Naive B cell (primary cell): ENCODE measurements at regions not wholly inside any gene's neighbourhood (a gene's known extent, or its start where the extent isn't known, plus 50 kb on each side); places are given as distances from the start of the nearest gene placed in this dataset.

Source experiments
- ATAC-seq, 2 donors: fragments of 150-1000 bp; cut with Tn5 transposase; 2 replicates each; pipeline ENCODE4 v1.10.0; 2021; ENCODE audit warnings: low read depth in 2 of 2, mild to moderate bottlenecking in 2 of 2, moderate library complexity in 2 of 2
- DNase-seq: peaks from one replicate; pipeline ENCODE4 v3.0.0; 2022
- H3K27ac Mint-ChIP-seq, 6 donors: one replicate each; pipeline ENCODE4 v1.8.0; 2020 to 2022; ENCODE audit warnings: mild to moderate bottlenecking in 6 of 6, mixed read lengths in 6 of 6, moderate library complexity in 5 of 6, inconsistent platforms in 2 of 6
- H3K27me3 Mint-ChIP-seq, 3 donors: one replicate each; pipeline ENCODE4 v1.8.0; 2021 to 2022; ENCODE audit warnings: mixed read lengths in 3 of 3, mild to moderate bottlenecking in 1 of 3
- H3K36me3 Mint-ChIP-seq, 2 donors: one replicate each; pipeline ENCODE4 v1.8.0; 2020 to 2022; ENCODE audit warnings: mixed read lengths in 2 of 2, inconsistent platforms in 1 of 2, mild to moderate bottlenecking in 1 of 2
- H3K4me1 Mint-ChIP-seq, 3 donors: one replicate each; pipeline ENCODE4 v1.8.0; 2020 to 2022; ENCODE audit warnings: mixed read lengths in 3 of 3, inconsistent platforms in 1 of 3, mild to moderate bottlenecking in 1 of 3, moderate library complexity in 1 of 3
- H3K4me3 Mint-ChIP-seq, 8 donors: one replicate each; pipeline ENCODE4 v1.8.0; 2020 to 2022; ENCODE audit warnings: mild to moderate bottlenecking in 8 of 8, mixed read lengths in 8 of 8, moderate library complexity in 8 of 8, inconsistent platforms in 2 of 8
- H3K9me3 Mint-ChIP-seq, 7 donors: one replicate each; pipeline ENCODE4 v1.8.0; 2020 to 2022; ENCODE audit warnings: mixed read lengths in 7 of 7, mild to moderate bottlenecking in 5 of 7, inconsistent platforms in 2 of 7, moderate library complexity in 1 of 7

GRCh38 chr7:376306-377079 lies 86.5 kb downstream of the FOXL3 start:
- H3K4me3 Mint-ChIP-seq: no peak overlapping the region
- peaks cover 17 to 24% (median 17%) of the 10 kb centered on the region in 3 donors for H3K4me1 Mint-ChIP-seq
- ATAC-seq (no peak), DNase-seq (no peak)
- no peaks in the 10 kb centered on the region for H3K36me3 Mint-ChIP-seq
- H3K9me3 Mint-ChIP-seq: peaks cover 0 to 7% (median 0%) of the 10 kb centered on the region in 7 donors
- H3K27me3 Mint-ChIP-seq: no peaks in the 10 kb centered on the region
- no peak overlapping the region for H3K27ac Mint-ChIP-seq

- H3K4me3 Mint-ChIP-seq: no peak overlapping the region
- ATAC-seq (no peak), DNase-seq (no peak)
- peaks cover 25 to 32% (median 26%) of the 10 kb centered on the region in 3 donors for H3K4me1 Mint-ChIP-seq
- peaks cover under 1 to 15% (median 5%) of the 10 kb centered on the region in 7 donors for H3K9me3 Mint-ChIP-seq
- H3K27me3 Mint-ChIP-seq: no peaks in the 10 kb centered on the region
- peaks cover 0 to 7% of the 10 kb centered on the region in 2 donors for H3K36me3 Mint-ChIP-seq
- peak overlapping the region in 1 of 6 donors; percentile 74 for H3K27ac Mint-ChIP-seq
Measured at GRCh38 chr7:377080-378040, 87.4 kb downstream of the FOXL3 start.

- ATAC-seq: no peak
- Mint-ChIP-seq H3K4me3 (peak overlapping the region in 5 of 8 donors; percentile 29 to 84 (median 54)), H3K9me3 (peaks cover 3 to 22% (median 12%) of the 10 kb centered on the region in 7 donors), H3K4me1 (peaks cover 25 to 31% (median 26%) of the 10 kb centered on the region in 3 donors), H3K27ac (peak overlapping the region in 3 of 6 donors; percentile 65 to 87 (median 74)), H3K36me3 (peaks cover 0 to 14% of the 10 kb centered on the region in 2 donors), H3K27me3 (no peaks in the 10 kb centered on the region)
- no peak for DNase-seq
Measured at GRCh38 chr7:378041-378420, 88.1 kb downstream of the FOXL3 start.

GRCh38 chr7:378551-379455 lies 88.8 kb downstream of the FOXL3 start:
- H3K4me1 Mint-ChIP-seq: peaks cover 25 to 31% (median 26%) of the 10 kb centered on the region in 3 donors
- H3K4me3 Mint-ChIP-seq: peak overlapping the region; percentile 75 to 91 (median 82)
- peaks cover 6 to 20% of the 10 kb centered on the region in 2 donors for H3K36me3 Mint-ChIP-seq
- no peak for DNase-seq
- peak in 1 of 2 donors; percentile 5 for ATAC-seq
- peak overlapping the region in 2 of 6 donors; percentile 38 to 87 for H3K27ac Mint-ChIP-seq
- H3K27me3 Mint-ChIP-seq: no peaks in the 10 kb centered on the region
- H3K9me3 Mint-ChIP-seq: peaks cover 6 to 30% (median 19%) of the 10 kb centered on the region in 7 donors

- H3K27ac Mint-ChIP-seq: peak overlapping the region in 4 of 6 donors; percentile 72 to 96 (median 92)
- H3K4me1 Mint-ChIP-seq: peaks cover 25 to 31% (median 26%) of the 10 kb centered on the region in 3 donors
- H3K27me3 Mint-ChIP-seq: no peaks in the 10 kb centered on the region
- ATAC-seq (peak; percentile 30 to 46), DNase-seq (peak; percentile 27)
- H3K4me3 Mint-ChIP-seq: peak overlapping the region; percentile 75 to 91 (median 82)
- H3K9me3 Mint-ChIP-seq: peaks cover 13 to 37% (median 27%) of the 10 kb centered on the region in 7 donors
- H3K36me3 Mint-ChIP-seq: peaks cover 8 to 28% of the 10 kb centered on the region in 2 donors
Measured at GRCh38 chr7:379456-380138, 89.6 kb downstream of the FOXL3 start.

- DNase-seq: peak; percentile 50
- no peaks in the 10 kb centered on the region for H3K27me3 Mint-ChIP-seq
- H3K4me1 Mint-ChIP-seq: peaks cover 25 to 31% (median 26%) of the 10 kb centered on the region in 3 donors
- H3K27ac Mint-ChIP-seq: peak overlapping the region in 4 of 6 donors; percentile 72 to 96 (median 92)
- peaks cover 13 to 42% (median 29%) of the 10 kb centered on the region in 7 donors for H3K9me3 Mint-ChIP-seq
- peaks cover 8 to 28% of the 10 kb centered on the region in 2 donors for H3K36me3 Mint-ChIP-seq
- ATAC-seq: peak; percentile 73
- H3K4me3 Mint-ChIP-seq: peak overlapping the region; percentile 55 to 91 (median 80)
Measured at GRCh38 chr7:380139-380485, 90.1 kb downstream of the FOXL3 start.

GRCh38 chr7:380711-381210 lies 90.8 kb downstream of the FOXL3 start:
- Mint-ChIP-seq H3K9me3 (peaks cover 13 to 49% (median 36%) of the 10 kb centered on the region in 7 donors), H3K4me1 (peaks cover 25 to 31% (median 26%) of the 10 kb centered on the region in 3 donors), H3K27me3 (no peaks in the 10 kb centered on the region), H3K36me3 (peaks cover 8 to 28% of the 10 kb centered on the region in 2 donors), H3K27ac (peak overlapping the region in 4 of 6 donors; percentile 72 to 87 (median 75)), H3K4me3 (peak overlapping the region in 7 of 8 donors; percentile 15 to 84 (median 67))
- DNase-seq (no peak), ATAC-seq (no peak)

- ATAC-seq (peak; percentile 67 to 75), DNase-seq (peak; percentile 30)
- no peaks in the 10 kb centered on the region for H3K27me3 Mint-ChIP-seq
- H3K36me3 Mint-ChIP-seq: peaks cover 8 to 28% of the 10 kb centered on the region in 2 donors
- H3K9me3 Mint-ChIP-seq: peaks cover 13 to 54% (median 40%) of the 10 kb centered on the region in 7 donors
- peak overlapping the region in 7 of 8 donors; percentile 47 to 84 (median 75) for H3K4me3 Mint-ChIP-seq
- H3K27ac Mint-ChIP-seq: peak overlapping the region; percentile 49 to 87 (median 76)
- H3K4me1 Mint-ChIP-seq: peaks cover 25 to 29% (median 26%) of the 10 kb centered on the region in 3 donors
Measured at GRCh38 chr7:381211-382042, 91.5 kb downstream of the FOXL3 start.

GRCh38 chr7:382043-382400 lies 92.1 kb downstream of the FOXL3 start:
- no peak for ATAC-seq
- DNase-seq: no peak
- H3K9me3 Mint-ChIP-seq: peaks cover 13 to 54% (median 43%) of the 10 kb centered on the region in 7 donors
- peaks cover 8 to 28% of the 10 kb centered on the region in 2 donors for H3K36me3 Mint-ChIP-seq
- H3K4me3 Mint-ChIP-seq: peak overlapping the region in 7 of 8 donors; percentile 43 to 84 (median 75)
- H3K27me3 Mint-ChIP-seq: no peaks in the 10 kb centered on the region
- peaks cover 25 to 28% (median 26%) of the 10 kb centered on the region in 3 donors for H3K4me1 Mint-ChIP-seq
- peak overlapping the region; percentile 49 to 87 (median 76) for H3K27ac Mint-ChIP-seq

GRCh38 chr7:386385-386784 lies 96.4 kb downstream of the FOXL3 start:
- Mint-ChIP-seq H3K36me3 (peaks cover 8 to 28% of the 10 kb centered on the region in 2 donors), H3K27me3 (no peaks in the 10 kb centered on the region), H3K27ac (peak overlapping the region in 1 of 6 donors; percentile 6), H3K4me1 (peaks cover 10 to 15% (median 12%) of the 10 kb centered on the region in 3 donors), H3K9me3 (peaks cover 13 to 60% (median 41%) of the 10 kb centered on the region in 7 donors), H3K4me3 (no peak overlapping the region)
- no peak for DNase-seq
- ATAC-seq: no peak
